GM21360 (cell line): ENCODE measurements at regions not wholly inside any gene's neighbourhood (a gene's known extent, or its start where the extent isn't known, plus 50 kb on each side); places are given as distances from the start of the nearest gene placed in this dataset.

Source experiments
- ATAC-seq: cut with Tn5 transposase; IDR thresholded peaks from one replicate; pipeline ENCODE4 v1.9.1; 2021; ENCODE audit warnings: mild to moderate bottlenecking, moderate library complexity; ENCODE audit not compliant: unreplicated experiment

DNA sequence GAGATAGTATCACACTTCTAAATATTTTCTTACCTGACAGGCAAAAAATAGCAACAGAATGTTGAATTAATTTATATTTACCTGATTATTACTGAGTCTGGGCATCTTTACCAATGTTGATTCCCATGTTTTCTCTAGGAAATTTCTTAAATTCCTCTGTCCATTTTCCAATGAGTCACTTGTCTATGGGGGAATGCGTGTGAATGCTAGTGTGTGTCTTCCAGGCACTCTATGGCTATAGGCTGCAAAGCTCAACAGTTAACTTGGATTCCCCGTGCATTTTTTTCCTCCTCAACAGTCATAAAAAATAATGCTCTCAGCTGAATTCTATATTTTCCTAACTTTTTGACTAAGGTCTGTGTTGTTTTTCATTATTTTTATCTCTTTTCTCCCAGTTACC lies 1385.8 kb upstream of the FLRT2 start:
- no peak for ATAC-seq

DNA sequence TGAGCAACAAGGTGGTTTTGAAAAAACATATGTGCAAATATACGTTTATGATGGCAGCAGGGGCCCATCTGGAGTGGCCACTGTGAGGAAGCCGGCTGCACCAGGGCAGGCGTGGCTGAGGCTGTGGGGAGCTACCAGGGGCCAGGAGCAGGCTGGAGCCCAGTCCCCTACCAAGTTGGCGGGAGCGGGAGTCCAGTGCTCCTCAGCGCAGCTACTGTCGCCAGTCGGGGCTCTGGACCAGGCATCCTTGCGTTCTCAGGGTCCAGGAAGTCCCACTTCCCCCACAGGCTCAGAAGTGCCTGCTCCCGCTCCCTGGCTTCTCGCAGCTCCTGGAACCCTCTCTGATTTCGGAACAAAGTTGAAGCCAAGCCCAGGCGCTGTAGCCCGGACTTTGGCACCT lies 1377.5 kb upstream of the FLRT2 start:
- ATAC-seq: no peak

- ATAC-seq: no peak
Observed at GRCh38 chr14:84162633-84163032, 1367.3 kb upstream of the FLRT2 start.

DNA sequence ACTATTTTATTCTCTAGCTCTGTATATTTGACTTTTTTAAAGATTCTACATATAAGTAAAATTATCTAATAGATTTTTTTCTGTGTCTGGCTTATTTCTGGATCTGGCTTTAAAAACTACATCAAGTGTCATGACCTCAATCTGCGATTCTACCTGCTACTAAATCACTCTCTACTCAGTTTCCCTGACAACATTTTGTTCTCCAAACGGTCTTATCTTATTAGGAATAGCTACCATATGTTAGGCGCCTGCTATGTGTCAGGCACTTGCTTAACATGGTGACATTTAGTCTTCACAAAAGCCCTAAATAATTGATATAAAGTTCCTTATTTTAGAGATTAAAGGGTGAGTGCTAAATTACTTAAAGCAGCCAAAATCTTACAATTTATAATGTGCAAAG lies 1362.9 kb upstream of the FLRT2 start:
- ATAC-seq: no peak

DNA sequence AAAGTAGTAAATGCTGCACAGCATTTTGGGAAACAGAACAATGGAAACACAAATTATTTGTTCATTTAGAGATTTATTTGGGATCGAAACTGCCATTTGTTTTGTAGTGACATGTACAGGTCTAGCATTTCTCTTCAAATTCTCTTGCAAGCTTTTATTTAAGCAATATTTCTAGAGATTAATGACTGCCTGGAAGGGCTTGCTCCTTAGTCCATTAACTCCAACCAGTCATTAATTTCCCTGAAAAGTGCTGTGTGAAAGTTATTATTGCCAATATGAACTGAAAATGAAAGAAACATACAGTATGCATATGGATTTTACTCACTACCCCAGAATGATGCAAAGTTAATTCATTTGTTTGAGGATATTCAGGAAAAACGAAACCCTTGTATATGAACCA lies 1349.6 kb upstream of the FLRT2 start:
- ATAC-seq: no peak

- ATAC-seq: no peak
Observed at GRCh38 chr14:84181072-84181471, 1348.9 kb upstream of the FLRT2 start.

DNA sequence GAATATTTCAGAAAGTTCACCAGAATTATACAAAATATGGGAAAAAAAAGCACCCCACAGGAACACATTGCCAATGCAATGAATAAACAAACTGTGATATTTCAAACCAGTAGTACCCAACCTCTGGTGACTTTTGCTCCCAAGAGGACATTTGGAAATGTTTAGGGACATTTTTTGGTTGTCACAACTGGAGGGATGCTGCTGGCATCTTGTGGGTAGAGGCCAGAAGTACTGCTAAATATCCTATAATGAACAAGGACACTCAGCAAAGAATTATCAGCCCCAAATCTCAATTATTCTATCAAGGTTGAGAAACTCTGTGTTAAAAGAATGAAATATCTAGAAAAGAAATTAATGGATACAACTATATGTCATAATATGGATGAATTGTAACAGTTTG lies 1334.4 kb upstream of the FLRT2 start:
- ATAC-seq: no peak

- ATAC-seq: no peak
Observed at GRCh38 chr14:84197704-84198103, 1332.2 kb upstream of the FLRT2 start.

DNA sequence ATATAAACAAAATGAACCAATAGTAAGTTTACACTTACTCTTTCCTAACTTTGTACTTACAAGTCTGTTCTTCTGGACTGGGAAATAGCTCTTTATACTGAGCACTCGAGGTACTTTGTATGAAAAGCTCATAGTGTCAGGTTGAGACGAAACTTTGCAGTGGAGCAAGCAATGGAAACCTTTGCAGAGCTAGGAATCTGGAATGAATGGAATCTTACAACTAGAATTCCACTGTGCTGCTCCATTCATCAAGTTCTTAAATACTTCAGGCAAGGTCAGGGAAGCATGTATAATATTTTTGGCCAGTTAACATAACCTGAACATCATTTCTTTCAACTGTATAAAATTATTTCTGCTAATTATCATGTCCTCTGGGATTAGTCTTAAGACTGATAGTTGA lies 1327.5 kb upstream of the FLRT2 start:
- ATAC-seq: no peak

- ATAC-seq: no peak
Observed at GRCh38 chr14:84203896-84204295, 1326.0 kb upstream of the FLRT2 start.

GRCh38 chr14:84208451-84208850 lies 1321.5 kb upstream of the FLRT2 start:
- ATAC-seq: no peak

- no peak for ATAC-seq
Observed at GRCh38 chr14:84209031-84209430, 1320.9 kb upstream of the FLRT2 start.

GRCh38 chr14:84217066-84217465 lies 1312.9 kb upstream of the FLRT2 start:
- ATAC-seq: no peak

- no peak for ATAC-seq
Observed at GRCh38 chr14:84225268-84225667, 1304.7 kb upstream of the FLRT2 start.

DNA sequence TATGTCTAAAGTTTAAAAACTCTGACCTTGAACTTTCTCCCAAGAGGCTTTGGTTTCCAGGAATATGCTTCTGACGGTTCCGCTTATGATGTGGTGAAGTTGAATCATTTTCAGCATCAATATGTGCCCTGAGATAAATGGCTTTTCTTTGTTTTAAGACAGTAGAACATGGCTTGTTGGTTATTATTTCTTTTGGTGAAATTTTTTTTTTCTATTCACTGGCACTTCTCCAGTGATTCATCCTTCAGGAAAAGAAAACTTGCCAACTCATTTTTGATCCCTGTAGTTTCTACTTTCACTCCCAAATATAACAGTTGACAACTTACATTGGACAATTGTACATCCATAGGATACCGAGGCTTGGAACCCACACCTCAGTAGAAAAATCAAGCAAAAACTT lies 1301.2 kb upstream of the FLRT2 start:
- no peak for ATAC-seq

GRCh38 chr14:84234281-84234680 lies 1295.7 kb upstream of the FLRT2 start:
- ATAC-seq: no peak

- ATAC-seq: no peak
Observed at GRCh38 chr14:84236290-84236689, 1293.7 kb upstream of the FLRT2 start.

DNA sequence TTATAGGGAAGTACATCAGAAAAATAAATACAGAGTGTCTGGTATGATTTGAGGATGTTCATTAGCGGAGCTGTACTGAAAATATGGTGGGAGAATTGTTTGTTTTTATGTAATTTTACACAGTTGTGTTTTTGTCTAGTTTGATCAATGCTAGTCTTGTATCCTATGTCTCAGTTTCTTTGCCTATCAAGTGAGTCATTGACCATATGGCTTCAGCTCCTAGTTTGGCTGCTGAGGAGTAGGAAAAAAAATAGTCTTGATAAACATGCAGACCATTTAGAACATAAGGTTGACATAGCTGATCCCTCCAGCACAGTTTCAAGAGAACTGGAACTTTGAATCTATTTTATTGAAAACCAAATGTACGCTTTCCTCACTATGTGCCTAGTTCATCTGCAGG lies 1292.1 kb upstream of the FLRT2 start:
- no peak for ATAC-seq

DNA sequence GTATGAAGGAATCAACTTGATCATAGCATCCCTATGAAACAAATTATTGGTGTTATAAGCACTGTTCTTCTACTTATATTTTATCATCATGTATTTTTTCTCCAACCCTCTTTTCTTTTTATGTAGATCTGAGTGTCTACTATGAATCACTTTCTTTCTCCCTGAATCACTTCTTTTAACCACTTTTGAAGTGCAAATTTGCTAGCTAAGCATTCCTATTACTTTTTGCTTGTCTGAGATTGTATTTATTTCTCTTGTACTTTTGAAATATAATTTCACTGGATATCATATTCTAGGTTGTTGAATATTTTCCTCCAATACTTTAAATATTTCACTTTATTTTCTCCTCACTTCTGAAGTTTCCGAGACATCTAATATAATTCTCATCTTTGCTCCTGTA lies 1282.3 kb upstream of the FLRT2 start:
- no peak for ATAC-seq

- ATAC-seq: no peak
Observed at GRCh38 chr14:84250893-84251292, 1279.1 kb upstream of the FLRT2 start.

- ATAC-seq: no peak
Observed at GRCh38 chr14:84251411-84252115, 1278.4 kb upstream of the FLRT2 start.

DNA sequence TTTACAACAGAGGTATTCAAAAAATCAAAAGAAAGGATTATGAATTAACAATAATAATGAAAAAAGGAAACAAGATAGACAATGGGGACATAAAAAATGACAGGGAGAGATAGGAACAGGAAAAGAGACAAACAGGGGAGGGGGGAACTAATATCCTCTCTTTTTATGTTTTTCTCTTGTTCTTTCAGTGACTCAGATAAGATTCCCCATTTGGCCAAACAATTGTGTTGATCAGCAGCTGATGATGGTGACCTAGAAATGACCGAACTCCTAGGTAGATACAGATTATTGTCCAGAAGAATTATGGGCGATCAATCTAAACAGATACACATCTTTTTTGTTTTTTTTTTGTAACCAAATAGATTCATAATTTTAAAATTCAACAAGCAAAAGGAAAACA lies 1277.2 kb upstream of the FLRT2 start:
- no peak for ATAC-seq

- no peak for ATAC-seq
Observed at GRCh38 chr14:84253326-84253725, 1276.6 kb upstream of the FLRT2 start.
